ENCODE measurements at regions not wholly inside any gene's neighbourhood (a gene's known extent, or its start where the extent isn't known, plus 50 kb on each side); places are given as distances from the start of the nearest gene placed in this dataset.

GRCh38 chr3:73271-73670 lies 123.3 kb upstream of the CHL1 start:
- no peak overlapping the region for H3K27ac ChIP-seq (ENCODE audit: insufficient read depth, low read length)
- no peaks in the 10 kb centered on the region for H3K9me1 ChIP-seq (ENCODE audit: insufficient read depth, low read length)
- H3K9ac ChIP-seq (ENCODE audit: low read depth, low read length): no peak overlapping the region
- BruUV-seq (replicated peaks): no TSS peak
- H3K4me3 ChIP-seq (ENCODE audit: insufficient read depth, low read depth, low read length): no peak overlapping the region
- no peak overlapping the region for H4K91ac ChIP-seq (ENCODE audit: insufficient read depth, low read depth, low read length)
- in situ Hi-C loops (cut with MboI; ENCODE audit: low sequenced_read_pairs) (no loop called here), dilution Hi-C loops (cut with HindIII; ENCODE audit: low sequenced_read_pairs, unreplicated experiment) (no loop called here), intact Hi-C loops (cut with micrococcal nuclease) (no loop called here)
- H2AK9ac ChIP-seq (replicated peaks; ENCODE audit: low read depth, low read length, poor library complexity): no peak overlapping the region
- no peak for DNase-seq
- H3K4ac ChIP-seq (ENCODE audit: low read depth, low read length): no peak overlapping the region
- H3K27me3 ChIP-seq (ENCODE audit: control insufficient read depth, insufficient read depth, low read length): no peaks in the 10 kb centered on the region
- no peak for ATAC-seq (ENCODE audit: low read depth)
- ChIA-PET CTCF (no interaction called here), POLR2A (ENCODE audit: unreplicated experiment) (no interaction called here)
- H3K4me2 ChIP-seq (ENCODE audit: low read depth, low read length): no peak overlapping the region
- H3K4me1 ChIP-seq (ENCODE audit: control insufficient read depth, insufficient read depth, low read length): no peaks in the 10 kb centered on the region
- no peak overlapping the region for H2AFZ ChIP-seq (replicated peaks; ENCODE audit: low read length, poor library complexity)
- H3K18ac ChIP-seq (ENCODE audit: low read depth, low read length): no peak overlapping the region
- no peaks in the 10 kb centered on the region for H3K36me3 ChIP-seq (ENCODE audit: control insufficient read depth, insufficient read depth, low read length)
- H3K56ac ChIP-seq (ENCODE audit: extremely low read depth, insufficient read depth, low read length): no peak overlapping the region
- no peaks in the 10 kb centered on the region for H3K79me1 ChIP-seq (ENCODE audit: low read depth in 1 of 2, low read length in 2 of 2)
- H2BK120ac ChIP-seq (ENCODE audit: low read depth, low read length): no peak overlapping the region
- no peak overlapping the region for H2BK5ac ChIP-seq (ENCODE audit: low read depth, low read length, poor library complexity, severe bottlenecking)
- H3K9me3 ChIP-seq (ENCODE audit: control insufficient read depth, insufficient read depth, low read length): 0 out of 2 replicates have a peak, but pooled peaks cover 2% of the 10 kb centered on the region
- no peaks in the 10 kb centered on the region for H4K20me1 ChIP-seq (ENCODE audit: insufficient read depth, low read length)
- H4K5ac ChIP-seq (ENCODE audit: low read depth, low read length): no peak overlapping the region
- no peak overlapping the region for H2BK15ac ChIP-seq (ENCODE audit: low read depth, low read length)
- no peak overlapping the region for H2AK5ac ChIP-seq (ENCODE audit: low read depth, low read length)
- no peak overlapping the region for H3K14ac ChIP-seq (replicated peaks; ENCODE audit: low read depth, low read length)
- H2BK20ac ChIP-seq (ENCODE audit: low read depth, low read length): no peak overlapping the region
- TF ChIP-seq MXI1 (IDR thresholded peaks at IDR 0.05; ENCODE audit: borderline replicate concordance, low read depth, low read length): no peak
- TF ChIP-seq POLR2A (IDR thresholded peaks at IDR 0.05; ENCODE audit: low read depth, low read length): no peak
- TF ChIP-seq, protein P1, sequence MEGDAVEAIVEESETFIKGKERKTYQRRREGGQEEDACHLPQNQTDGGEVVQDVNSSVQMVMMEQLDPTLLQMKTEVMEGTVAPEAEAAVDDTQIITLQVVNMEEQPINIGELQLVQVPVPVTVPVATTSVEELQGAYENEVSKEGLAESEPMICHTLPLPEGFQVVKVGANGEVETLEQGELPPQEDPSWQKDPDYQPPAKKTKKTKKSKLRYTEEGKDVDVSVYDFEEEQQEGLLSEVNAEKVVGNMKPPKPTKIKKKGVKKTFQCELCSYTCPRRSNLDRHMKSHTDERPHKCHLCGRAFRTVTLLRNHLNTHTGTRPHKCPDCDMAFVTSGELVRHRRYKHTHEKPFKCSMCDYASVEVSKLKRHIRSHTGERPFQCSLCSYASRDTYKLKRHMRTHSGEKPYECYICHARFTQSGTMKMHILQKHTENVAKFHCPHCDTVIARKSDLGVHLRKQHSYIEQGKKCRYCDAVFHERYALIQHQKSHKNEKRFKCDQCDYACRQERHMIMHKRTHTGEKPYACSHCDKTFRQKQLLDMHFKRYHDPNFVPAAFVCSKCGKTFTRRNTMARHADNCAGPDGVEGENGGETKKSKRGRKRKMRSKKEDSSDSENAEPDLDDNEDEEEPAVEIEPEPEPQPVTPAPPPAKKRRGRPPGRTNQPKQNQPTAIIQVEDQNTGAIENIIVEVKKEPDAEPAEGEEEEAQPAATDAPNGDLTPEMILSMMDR (conservative IDR thresholded peaks at IDR 0.05; ENCODE audit: low read depth, low read length): no peak
- TF ChIP-seq RFX5 (IDR thresholded peaks at IDR 0.05; ENCODE audit: low read depth, low read length): no peak
- no peak for TF ChIP-seq CHD1 (IDR thresholded peaks at IDR 0.05; ENCODE audit: low read depth, low read length)
- H3K23ac ChIP-seq (ENCODE audit: low read depth, low read length): no peak overlapping the region
- no peak overlapping the region for H4K8ac ChIP-seq (ENCODE audit: low read depth in 2 of 2, low read length in 2 of 2)
- WGBS, 2 experiments (ENCODE audit: extremely low coverage in 2 of 2, insufficient read length in 1 of 2): no CpG with 5 or more reads among the region's 2 CpGs
